ENCODE measurements at regions not wholly inside any gene's neighbourhood (a gene's known extent, or its start where the extent isn't known, plus 50 kb on each side); places are given as distances from the start of the nearest gene placed in this dataset.

- Histone ChIP-seq H3K4me1 (replicated peaks in 1 of 2) (no peaks in the 10 kb centered on the region), H3K27ac (no peak overlapping the region), H3K4me3 (no peak overlapping the region)
- no peak for ATAC-seq (replicated peaks in 6 of 8)
- WGBS, 10 experiments: 0 to 100% (median 82%) methylated on average over 1 to 5 of the region's 5 CpGs; no CpG with 5 or more reads in 2 of the 10 experiments
- in situ Hi-C loops (cut with MboI; ENCODE audit: low pct_unique_long_range_greater_than_20kb in 2 of 9, low sequenced_read_pairs in 9 of 9, unreplicated experiment in 9 of 9): no loop called here
These were observed 71.7 kb upstream of the SIM2 start for GRCh38 chr21:36627242-36627641.

DNA sequence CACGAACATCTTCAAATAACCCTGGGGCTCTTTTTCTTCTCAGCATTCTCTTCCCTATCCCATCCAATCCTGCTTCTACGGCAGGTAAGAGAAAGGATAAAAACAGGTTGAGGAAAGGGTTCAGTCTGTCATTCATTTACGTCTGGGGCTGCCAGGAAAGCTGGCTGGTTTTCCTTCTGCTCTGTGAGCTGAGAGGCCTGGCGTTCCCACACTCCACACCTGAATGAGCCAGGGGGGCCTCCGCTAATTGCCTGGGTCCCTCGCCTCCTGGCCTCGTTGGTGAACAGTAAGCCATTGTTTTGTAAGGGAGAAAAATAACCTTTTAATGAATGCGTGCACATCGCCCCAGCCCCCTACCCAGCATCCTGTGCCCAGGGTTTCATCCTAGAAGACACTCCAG, 70.8 kb upstream of the SIM2 start:
- H3K27ac ChIP-seq: no peak overlapping the region
- ATAC-seq (replicated peaks in 6 of 8): no peak

DNA sequence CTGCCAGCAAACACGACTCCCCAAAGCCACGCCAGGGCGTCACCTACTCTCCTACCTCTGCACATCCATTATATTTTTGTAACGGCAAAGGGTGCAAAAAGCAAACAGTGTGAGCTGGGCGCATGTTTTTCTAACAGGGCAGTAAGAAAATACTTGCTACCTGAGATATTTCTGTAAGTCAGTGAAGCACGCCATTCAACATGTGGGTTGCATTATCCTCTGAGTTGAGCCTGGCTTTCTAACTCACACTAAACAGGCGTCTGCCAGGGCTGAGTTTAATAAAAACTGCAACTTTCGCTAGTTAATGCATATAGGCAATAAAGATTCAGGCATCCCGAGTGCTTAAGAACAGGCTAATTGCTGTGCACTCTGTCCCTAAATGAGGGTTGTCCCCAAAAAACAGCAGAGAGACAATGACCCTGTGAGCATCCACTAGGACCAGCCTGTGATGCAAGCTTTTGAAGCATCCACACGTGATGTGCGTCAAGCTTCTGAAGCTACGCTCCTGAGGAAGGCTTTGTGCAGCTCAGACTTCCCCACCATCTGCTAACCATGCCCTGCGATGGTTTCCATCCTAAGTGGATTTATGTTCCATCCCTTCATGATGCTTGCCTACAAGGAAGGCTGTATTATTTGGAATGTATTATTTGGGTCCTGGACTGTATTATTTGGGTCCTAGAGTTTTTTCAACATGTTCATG, 70.0 kb upstream of the SIM2 start:
- WGBS, 10 experiments: 0 to 94% (median 63%) methylated on average over 2 to 10 of the region's 13 CpGs
- Histone ChIP-seq H3K4me1 (replicated peaks in 1 of 2) (no peaks in the 10 kb centered on the region), H3K27ac (no peak overlapping the region), H3K4me3 (no peak overlapping the region)
- peak in 1 of 8 experiments; percentile 24 for ATAC-seq (replicated peaks in 6 of 8)
- in situ Hi-C loops (cut with MboI; ENCODE audit: low pct_unique_long_range_greater_than_20kb in 2 of 9, low sequenced_read_pairs in 9 of 9, unreplicated experiment in 9 of 9): no loop called here

More for the DNA sequence above, 70.8 kb upstream of the SIM2 start:
- no peak overlapping the region for H3K4me3 ChIP-seq
- no peaks in the 10 kb centered on the region for H3K4me1 ChIP-seq (replicated peaks in 1 of 2)
- WGBS, 10 experiments: 42 to 100% (median 70%) methylated on average over 1 to 7 of the region's 9 CpGs; no CpG with 5 or more reads in 3 of the 10 experiments
- in situ Hi-C loops (cut with MboI; ENCODE audit: low pct_unique_long_range_greater_than_20kb in 2 of 9, low sequenced_read_pairs in 9 of 9, unreplicated experiment in 9 of 9): no loop called here

- H3K27ac ChIP-seq: no peak overlapping the region
- peak in 3 of 8 experiments; percentile 60 to 82 (median 75) for ATAC-seq (replicated peaks in 6 of 8)
- in situ Hi-C loops (cut with MboI; ENCODE audit: low pct_unique_long_range_greater_than_20kb in 2 of 9, low sequenced_read_pairs in 9 of 9, unreplicated experiment in 9 of 9): loop anchor here in 1 of 9 experiments (10.0 kb wide), 1 partner anchor 294 kb away; no protein-coding TSS in a partner anchor
- WGBS, 10 experiments: 5 to 80% (median 44%) methylated on average over 2 to 12 of the region's 19 CpGs
- no peak overlapping the region for H3K4me3 ChIP-seq
- no peaks in the 10 kb centered on the region for H3K4me1 ChIP-seq (replicated peaks in 1 of 2)
These were observed 68.3 kb upstream of the SIM2 start for GRCh38 chr21:36630485-36631206.

DNA sequence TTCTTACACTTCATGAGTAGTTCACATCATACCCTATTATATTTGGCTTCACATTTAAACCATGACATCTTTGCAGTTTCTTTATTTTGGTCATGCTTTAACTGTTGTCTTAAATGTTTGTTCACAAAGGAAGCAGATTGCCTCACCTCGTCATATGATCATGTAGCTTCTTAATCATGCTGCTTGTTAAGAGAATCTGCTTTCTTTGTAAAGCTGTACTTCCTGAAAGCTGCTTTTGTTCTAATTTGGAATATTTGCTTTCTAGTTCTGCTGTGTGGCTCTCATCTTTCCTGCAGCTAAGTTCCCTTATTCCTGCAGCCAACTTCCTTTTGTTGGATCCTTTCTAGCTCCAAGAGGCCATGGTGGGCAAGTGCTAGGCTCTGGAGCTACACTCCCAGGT, 62.9 kb upstream of the SIM2 start:
- WGBS, 10 experiments: 0 to 88% (median 27%) methylated on average over 1 of the region's 1 CpG; no CpG with 5 or more reads in 2 of the 10 experiments

GRCh38 chr21:36636439-36636838, 62.5 kb upstream of the SIM2 start:
- in situ Hi-C loops (cut with MboI; ENCODE audit: low pct_unique_long_range_greater_than_20kb in 2 of 9, low sequenced_read_pairs in 9 of 9, unreplicated experiment in 9 of 9): loop anchor here in 1 of 9 experiments (10.0 kb wide), 1 partner anchor 288 kb away; no protein-coding TSS in a partner anchor
- ATAC-seq (replicated peaks in 6 of 8): no peak

More for the DNA sequence above, 62.9 kb upstream of the SIM2 start:
- Histone ChIP-seq H3K4me3 (no peak overlapping the region), H3K4me1 (replicated peaks in 1 of 2) (no peaks in the 10 kb centered on the region), H3K27ac (no peak overlapping the region)
- no peak for ATAC-seq (replicated peaks in 6 of 8)
- in situ Hi-C loops (cut with MboI; ENCODE audit: low pct_unique_long_range_greater_than_20kb in 2 of 9, low sequenced_read_pairs in 9 of 9, unreplicated experiment in 9 of 9): loop anchor here in 1 of 9 experiments (10.0 kb wide), 1 partner anchor 289 kb away; no protein-coding TSS in a partner anchor

GRCh38 chr21:36639769-36640168, 59.1 kb upstream of the SIM2 start:
- H3K4me1 ChIP-seq (replicated peaks in 1 of 2): no peaks in the 10 kb centered on the region
- no peak overlapping the region for H3K4me3 ChIP-seq
- WGBS, 10 experiments: 58 to 100% (median 82%) methylated on average over 2 to 6 of the region's 6 CpGs; no CpG with 5 or more reads in 1 of the 10 experiments
- no peak overlapping the region for H3K27ac ChIP-seq
- ATAC-seq (replicated peaks in 6 of 8): no peak
- in situ Hi-C loops (cut with MboI; ENCODE audit: low pct_unique_long_range_greater_than_20kb in 2 of 9, low sequenced_read_pairs in 9 of 9, unreplicated experiment in 9 of 9): loop anchor here in 1 of 9 experiments (10.0 kb wide), 1 partner anchor 285 kb away; no protein-coding TSS in a partner anchor

More at GRCh38 chr21:36636439-36636838, 62.5 kb upstream of the SIM2 start:
- H3K4me1 ChIP-seq (replicated peaks in 1 of 2): no peaks in the 10 kb centered on the region
- no peak overlapping the region for H3K4me3 ChIP-seq
- 0 to 92% (median 62%) methylated on average over 1 to 2 of the region's 2 CpGs; no CpG with 5 or more reads in 1 of the 10 experiments for WGBS, 10 experiments
- no peak overlapping the region for H3K27ac ChIP-seq

- in situ Hi-C loops (cut with MboI; ENCODE audit: low pct_unique_long_range_greater_than_20kb in 2 of 9, low sequenced_read_pairs in 9 of 9, unreplicated experiment in 9 of 9): no loop called here
- Histone ChIP-seq H3K4me1 (replicated peaks in 1 of 2) (no peaks in the 10 kb centered on the region), H3K4me3 (no peak overlapping the region), H3K27ac (no peak overlapping the region)
- no peak for ATAC-seq (replicated peaks in 6 of 8)
- 19 to 100% (median 82%) methylated on average over 1 to 4 of the region's 4 CpGs for WGBS, 10 experiments
These were observed 58.7 kb upstream of the SIM2 start for GRCh38 chr21:36640174-36640720.

- no peak overlapping the region for H3K27ac ChIP-seq
- no peak for ATAC-seq (replicated peaks in 6 of 8)
- 20 to 93% (median 79%) methylated on average over 1 to 9 of the region's 15 CpGs; no CpG with 5 or more reads in 1 of the 10 experiments for WGBS, 10 experiments
- no peak overlapping the region for H3K4me3 ChIP-seq
- no peaks in the 10 kb centered on the region for H3K4me1 ChIP-seq (replicated peaks in 1 of 2)
- in situ Hi-C loops (cut with MboI; ENCODE audit: low pct_unique_long_range_greater_than_20kb in 2 of 9, low sequenced_read_pairs in 9 of 9, unreplicated experiment in 9 of 9): no loop called here
These were observed 58.1 kb upstream of the SIM2 start for GRCh38 chr21:36640721-36641244.

DNA sequence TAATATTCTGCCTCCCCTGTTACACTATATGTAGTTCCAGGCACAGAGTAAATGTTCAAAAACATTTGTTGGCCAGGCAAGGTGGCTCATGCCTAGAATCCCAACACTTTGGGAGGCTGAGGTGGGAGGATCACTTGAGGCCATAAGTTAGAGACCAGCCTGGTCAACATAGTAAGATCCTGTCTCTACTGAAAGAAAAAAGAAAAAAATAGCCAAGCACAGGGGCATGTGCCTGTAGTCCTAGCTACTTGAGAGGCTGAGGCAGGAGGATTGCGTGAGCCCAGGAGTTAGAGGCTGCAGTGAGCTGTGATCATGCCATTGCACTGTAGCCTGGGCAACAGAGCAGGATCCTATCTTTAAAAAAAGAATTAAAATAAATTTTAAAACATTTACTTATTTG, 57.6 kb upstream of the SIM2 start:
- no peak overlapping the region for H3K4me3 ChIP-seq
- in situ Hi-C loops (cut with MboI; ENCODE audit: low pct_unique_long_range_greater_than_20kb in 2 of 9, low sequenced_read_pairs in 9 of 9, unreplicated experiment in 9 of 9): no loop called here
- no peak overlapping the region for H3K27ac ChIP-seq
- 86 to 100% (median 100%) methylated on average over 1 of the region's 1 CpG; no CpG with 5 or more reads in 5 of the 10 experiments for WGBS, 10 experiments
- H3K4me1 ChIP-seq (replicated peaks in 1 of 2): no peaks in the 10 kb centered on the region
- no peak for ATAC-seq (replicated peaks in 6 of 8)

GRCh38 chr21:36641886-36642285, 57.0 kb upstream of the SIM2 start:
- ATAC-seq (replicated peaks in 6 of 8): no peak
- no peak overlapping the region for H3K27ac ChIP-seq
- no peak overlapping the region for H3K4me3 ChIP-seq
- in situ Hi-C loops (cut with MboI; ENCODE audit: low pct_unique_long_range_greater_than_20kb in 2 of 9, low sequenced_read_pairs in 9 of 9, unreplicated experiment in 9 of 9): no loop called here
- H3K4me1 ChIP-seq (replicated peaks in 1 of 2): no peaks in the 10 kb centered on the region
- WGBS, 10 experiments: 20 to 100% (median 69%) methylated on average over 1 to 4 of the region's 9 CpGs; no CpG with 5 or more reads in 4 of the 10 experiments

DNA sequence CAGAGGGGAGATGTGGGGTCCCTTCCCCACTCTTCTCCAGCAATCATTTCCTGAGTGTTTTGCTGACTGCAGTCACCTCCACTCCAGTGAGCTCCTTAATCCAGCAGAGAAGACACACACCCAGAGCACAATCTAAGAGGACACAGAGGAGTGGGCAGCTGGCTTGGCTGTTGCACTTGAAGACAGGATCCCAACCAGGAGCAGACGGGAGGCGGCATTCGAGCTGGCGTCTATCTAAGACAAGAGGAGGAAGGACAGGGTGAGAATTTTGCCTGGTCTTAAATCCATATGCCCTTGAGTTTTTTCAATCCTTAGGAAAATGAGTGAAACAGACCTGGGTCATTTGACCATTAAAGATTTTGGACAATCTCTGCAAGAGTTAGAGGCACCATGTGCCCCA, 56.1 kb upstream of the SIM2 start:
- Histone ChIP-seq H3K4me1 (replicated peaks in 1 of 2) (no peaks in the 10 kb centered on the region), H3K4me3 (no peak overlapping the region), H3K27ac (no peak overlapping the region)
- 30 to 100% methylated on average over 1 to 2 of the region's 4 CpGs; no CpG with 5 or more reads in 8 of the 10 experiments for WGBS, 10 experiments
- ATAC-seq (replicated peaks in 6 of 8): no peak
- in situ Hi-C loops (cut with MboI; ENCODE audit: low pct_unique_long_range_greater_than_20kb in 2 of 9, low sequenced_read_pairs in 9 of 9, unreplicated experiment in 9 of 9): no loop called here
